Prostate gland (tissue), 2 donors: ENCODE measurements at regions not wholly inside any gene's neighbourhood (a gene's known extent, or its start where the extent isn't known, plus 50 kb on each side); places are given as distances from the start of the nearest gene placed in this dataset.

Source experiments
- POLR2A ChIP-seq: fragments of 450-650 bp; IDR thresholded peaks from one replicate; pipeline ENCODE4 v1.6.1; 2016; ENCODE audit warnings: antibody characterized with exemption, mild to moderate bottlenecking
- TF ChIP-seq, protein P1 (sequence below), 4 experiments: fragments of 200-600 bp in 2 of 4; fragments of 450-650 bp in 2 of 4; sonication (generic) in 2 of 4; IDR thresholded peaks; 1 replicate in 3 of 4; 2 replicates in 1 of 4; pipeline ENCODE4 v1.5.1; 2016 to 2019; ENCODE audit warnings: antibody characterized with exemption in 4 of 4, mild to moderate bottlenecking in 2 of 4, moderate library complexity in 2 of 4

DNA sequence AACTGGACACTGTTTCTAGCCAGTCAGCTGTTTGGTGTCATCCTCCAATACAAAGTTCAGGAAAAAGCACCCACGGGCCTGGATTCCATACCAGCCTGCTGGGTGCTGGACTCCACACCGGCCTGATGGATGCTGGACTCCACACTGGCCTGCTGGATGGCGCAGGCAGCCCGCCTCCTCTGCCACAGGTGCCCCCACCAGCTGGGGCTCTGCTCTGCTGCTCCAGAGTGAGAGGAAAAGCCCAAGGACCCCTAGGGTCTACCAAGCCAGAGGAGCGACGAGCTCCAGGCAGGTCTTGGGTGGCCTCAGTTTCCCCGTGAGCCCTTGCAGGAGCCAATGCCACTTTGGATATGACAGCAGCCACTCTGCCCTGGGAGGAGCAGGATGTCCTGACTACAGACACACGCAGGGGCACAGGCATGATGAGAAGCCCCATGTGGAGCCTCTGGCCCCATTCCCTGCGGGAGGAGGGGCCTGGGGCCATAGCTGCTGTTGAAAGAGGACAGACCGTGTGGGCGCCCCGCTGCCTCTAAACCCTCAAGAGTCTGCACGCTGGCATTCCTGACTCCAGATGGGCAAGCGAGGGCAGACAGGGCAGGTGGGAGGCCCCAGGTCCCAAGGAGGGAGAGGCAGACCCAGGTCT is 141.6 kb downstream of the OLFM1 start:
- TF ChIP-seq, protein P1, sequence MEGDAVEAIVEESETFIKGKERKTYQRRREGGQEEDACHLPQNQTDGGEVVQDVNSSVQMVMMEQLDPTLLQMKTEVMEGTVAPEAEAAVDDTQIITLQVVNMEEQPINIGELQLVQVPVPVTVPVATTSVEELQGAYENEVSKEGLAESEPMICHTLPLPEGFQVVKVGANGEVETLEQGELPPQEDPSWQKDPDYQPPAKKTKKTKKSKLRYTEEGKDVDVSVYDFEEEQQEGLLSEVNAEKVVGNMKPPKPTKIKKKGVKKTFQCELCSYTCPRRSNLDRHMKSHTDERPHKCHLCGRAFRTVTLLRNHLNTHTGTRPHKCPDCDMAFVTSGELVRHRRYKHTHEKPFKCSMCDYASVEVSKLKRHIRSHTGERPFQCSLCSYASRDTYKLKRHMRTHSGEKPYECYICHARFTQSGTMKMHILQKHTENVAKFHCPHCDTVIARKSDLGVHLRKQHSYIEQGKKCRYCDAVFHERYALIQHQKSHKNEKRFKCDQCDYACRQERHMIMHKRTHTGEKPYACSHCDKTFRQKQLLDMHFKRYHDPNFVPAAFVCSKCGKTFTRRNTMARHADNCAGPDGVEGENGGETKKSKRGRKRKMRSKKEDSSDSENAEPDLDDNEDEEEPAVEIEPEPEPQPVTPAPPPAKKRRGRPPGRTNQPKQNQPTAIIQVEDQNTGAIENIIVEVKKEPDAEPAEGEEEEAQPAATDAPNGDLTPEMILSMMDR (IDR thresholded peaks at IDR 0.05), result no peak
- no peak for TF ChIP-seq POLR2A
